ENCODE measurements at regions not wholly inside any gene's neighbourhood (a gene's known extent, or its start where the extent isn't known, plus 50 kb on each side); places are given as distances from the start of the nearest gene placed in this dataset.
"Not testable (repeated sequence)": the region's sequence is repeated elsewhere in the genome, so short reads cannot be mapped to it uniquely, and the experiment has no call there.

DNA sequence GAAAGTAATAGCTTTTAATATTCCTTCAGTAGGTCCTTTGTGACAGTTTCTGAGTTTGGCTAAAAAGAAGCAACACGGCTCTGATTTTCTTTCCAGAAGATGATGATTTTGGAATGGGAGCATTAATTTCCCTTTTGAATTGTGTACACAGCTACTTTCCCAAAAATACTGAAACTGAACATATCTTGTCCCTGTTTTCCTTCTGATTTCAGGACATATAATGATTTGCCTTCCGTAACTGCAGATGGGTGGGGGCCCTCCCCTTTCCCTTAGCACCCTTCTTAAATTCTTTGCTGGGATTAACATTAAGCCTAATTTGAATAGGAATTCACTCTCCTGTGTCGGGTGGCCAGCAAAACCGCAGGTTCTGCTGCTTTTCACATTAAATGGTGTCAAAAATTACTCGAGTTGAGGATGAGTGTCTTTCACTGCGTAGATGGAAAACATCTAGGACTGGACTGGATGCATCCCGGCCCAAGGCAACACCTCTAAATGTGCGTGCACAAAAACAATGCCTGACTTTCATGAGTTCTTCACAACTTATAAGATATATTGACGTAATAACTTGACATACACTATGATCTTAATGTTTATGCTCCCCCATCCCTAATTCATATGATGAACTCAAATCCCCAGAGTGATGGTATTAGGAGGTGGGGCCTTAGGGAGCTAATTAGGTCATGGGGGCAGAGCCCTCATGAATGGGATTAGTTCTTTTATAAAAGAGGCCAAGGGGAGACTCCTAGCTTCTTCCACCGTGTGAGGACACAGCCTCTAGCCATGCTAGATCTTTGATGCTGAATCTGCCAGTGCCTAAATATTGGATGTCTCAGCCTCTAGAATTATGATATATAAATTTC is 158.1 kb downstream of the AEBP2 start:
- no peaks in the 10 kb centered on the region for H3K4me1 ChIP-seq (ENCODE audit: control insufficient read depth, insufficient read depth, low read length)
- H3K27me3 ChIP-seq (ENCODE audit: control insufficient read depth, insufficient read depth, low read length): no peaks in the 10 kb centered on the region
- H3K36me3 ChIP-seq (ENCODE audit: insufficient read depth, low read length): no peaks in the 10 kb centered on the region
- no peak overlapping the region for H3K4me3 ChIP-seq (ENCODE audit: low read length)
- no peak overlapping the region for H3K4me2 ChIP-seq (ENCODE audit: low read length)
- no peak overlapping the region for H3K9ac ChIP-seq (ENCODE audit: low read depth, low read length)
- H3K9me3 ChIP-seq (replicated peaks; ENCODE audit: low read length): no peaks in the 10 kb centered on the region

DNA sequence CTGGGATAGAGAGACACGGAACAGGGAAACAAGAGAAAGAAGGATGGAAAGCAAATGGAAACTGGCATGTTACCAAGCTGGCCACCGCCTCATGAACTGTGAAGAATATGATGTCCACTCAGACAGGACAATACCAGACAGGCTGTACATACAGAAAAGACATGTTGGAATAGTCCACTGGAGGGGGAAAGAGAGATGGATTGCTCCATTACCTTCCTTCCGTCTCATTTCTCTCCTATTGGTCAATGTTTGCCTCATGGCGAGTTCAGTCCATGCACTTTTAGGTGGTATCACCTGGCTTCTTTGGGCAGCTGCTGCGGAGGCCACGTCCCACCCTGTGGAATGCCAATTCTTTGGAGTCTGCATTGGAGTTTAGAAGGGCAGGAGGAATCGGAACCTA is 166.4 kb downstream of the AEBP2 start:
- H3K9ac ChIP-seq (ENCODE audit: low read depth, low read length): no peak overlapping the region

DNA sequence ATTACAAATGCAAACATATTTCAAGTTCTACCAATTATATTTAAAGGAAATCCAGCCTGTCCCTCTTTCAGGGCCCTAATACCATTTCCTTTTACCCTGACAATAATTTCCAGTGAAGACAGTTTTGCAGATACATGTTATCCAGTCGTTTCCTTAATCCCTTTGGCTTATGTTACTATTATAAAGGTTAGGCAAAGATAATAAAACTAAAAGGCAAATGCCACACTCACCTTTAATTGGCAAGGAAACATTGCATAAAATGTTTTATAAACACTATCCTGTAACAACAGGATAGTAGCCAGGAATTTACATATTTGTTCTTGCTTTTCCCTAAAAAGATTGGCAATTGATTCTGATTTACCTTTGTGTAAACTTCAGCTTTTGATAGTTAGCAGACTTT is 168.7 kb downstream of the AEBP2 start:
- H3K27me3 ChIP-seq (ENCODE audit: control insufficient read depth, insufficient read depth, low read length): no peaks in the 10 kb centered on the region
- no peaks in the 10 kb centered on the region for H3K9me3 ChIP-seq (replicated peaks; ENCODE audit: low read length)
- H3K9ac ChIP-seq (ENCODE audit: low read depth, low read length): no peak overlapping the region
- H3K36me3 ChIP-seq (ENCODE audit: insufficient read depth, low read length): no peaks in the 10 kb centered on the region
- no peak overlapping the region for H3K4me2 ChIP-seq (ENCODE audit: low read length)
- H3K4me3 ChIP-seq (ENCODE audit: low read length): no peak overlapping the region
- H3K4me1 ChIP-seq (ENCODE audit: control insufficient read depth, insufficient read depth, low read length): no peaks in the 10 kb centered on the region

More for the DNA sequence above, 166.4 kb downstream of the AEBP2 start:
- Histone ChIP-seq H3K36me3 (ENCODE audit: insufficient read depth, low read length) (no peaks in the 10 kb centered on the region), H3K4me2 (ENCODE audit: low read length) (no peak overlapping the region), H3K9me3 (replicated peaks; ENCODE audit: low read length) (no peaks in the 10 kb centered on the region), H3K4me3 (ENCODE audit: low read length) (no peak overlapping the region), H3K4me1 (ENCODE audit: control insufficient read depth, insufficient read depth, low read length) (no peaks in the 10 kb centered on the region), H3K27me3 (ENCODE audit: control insufficient read depth, insufficient read depth, low read length) (no peaks in the 10 kb centered on the region)

DNA sequence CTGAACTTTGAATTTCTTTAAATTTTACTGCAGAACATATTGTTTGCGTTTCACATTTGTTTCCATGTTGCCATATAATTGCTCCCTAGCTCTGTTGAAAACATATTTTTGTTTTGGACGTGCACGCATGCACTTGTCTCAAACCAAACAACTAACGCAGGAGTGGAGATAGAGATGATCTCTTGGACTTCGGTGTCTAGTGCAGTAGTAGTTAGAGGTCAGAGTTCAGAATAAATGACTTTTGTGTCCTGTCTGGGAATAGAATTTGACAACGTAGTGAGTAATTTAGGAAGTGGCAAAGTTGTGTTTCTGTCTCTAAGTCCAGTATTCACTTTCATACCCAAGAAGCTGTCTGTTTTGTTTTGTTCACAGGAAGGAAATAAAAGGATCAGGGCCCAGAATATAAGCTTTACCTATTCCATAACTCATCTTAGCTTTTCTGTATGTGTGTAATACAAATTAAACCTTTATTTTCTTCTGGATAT is 173.8 kb downstream of the AEBP2 start:
- Histone ChIP-seq H3K4me2 (ENCODE audit: low read length) (no peak overlapping the region), H3K4me1 (ENCODE audit: control insufficient read depth, insufficient read depth, low read length) (no peaks in the 10 kb centered on the region), H3K9ac (ENCODE audit: low read depth, low read length) (no peak overlapping the region), H3K36me3 (ENCODE audit: insufficient read depth, low read length) (no peaks in the 10 kb centered on the region), H3K27me3 (ENCODE audit: control insufficient read depth, insufficient read depth, low read length) (no peaks in the 10 kb centered on the region), H3K4me3 (ENCODE audit: low read length) (no peak overlapping the region), H3K9me3 (replicated peaks; ENCODE audit: low read length) (no peaks in the 10 kb centered on the region)

DNA sequence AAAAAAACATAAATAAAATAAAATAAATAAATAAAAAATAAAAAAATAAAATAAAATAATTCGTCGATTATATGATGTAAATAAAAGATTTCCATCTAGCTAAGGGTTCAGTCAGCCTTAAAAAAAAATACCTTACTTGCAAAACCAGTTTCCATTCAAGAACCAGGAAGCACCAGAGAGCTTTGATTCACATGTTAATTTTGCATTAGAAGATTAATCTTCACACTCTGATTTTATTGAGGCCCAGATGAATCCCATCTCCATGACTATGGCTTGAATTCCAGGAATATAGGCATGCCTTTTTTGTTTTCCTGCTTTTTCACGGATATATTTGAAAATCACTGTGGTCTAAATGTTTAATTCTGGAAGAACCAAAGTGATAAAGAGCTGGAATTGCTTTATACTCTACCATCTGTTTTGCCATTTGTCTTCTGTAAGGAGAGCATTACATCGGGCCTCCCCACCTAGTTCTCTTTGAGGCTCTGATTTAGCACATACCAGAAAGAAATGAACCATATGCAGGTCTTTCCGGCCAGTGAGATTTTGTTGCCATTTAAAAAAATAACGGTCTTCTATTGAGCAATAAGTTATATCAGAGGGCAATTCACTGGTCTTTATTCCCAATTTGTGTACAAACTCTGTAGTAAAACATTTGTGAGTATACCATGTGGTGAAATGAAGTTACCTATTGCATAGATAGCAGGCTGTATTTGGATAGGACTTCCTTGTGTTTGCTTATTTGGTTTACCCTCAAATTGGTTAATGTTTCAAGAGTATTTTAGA is 175.5 kb downstream of the AEBP2 start:
- Histone ChIP-seq H3K4me3 (ENCODE audit: low read length) (no peak overlapping the region), H3K4me1 (ENCODE audit: control insufficient read depth, insufficient read depth, low read length) (peaks cover under 1% of the 10 kb centered on the region), H3K4me2 (ENCODE audit: low read length) (no peak overlapping the region), H3K27me3 (ENCODE audit: control insufficient read depth, insufficient read depth, low read length) (no peaks in the 10 kb centered on the region), H3K9me3 (replicated peaks; ENCODE audit: low read length) (no peaks in the 10 kb centered on the region), H3K36me3 (ENCODE audit: insufficient read depth, low read length) (no peaks in the 10 kb centered on the region), H3K9ac (ENCODE audit: low read depth, low read length) (no peak overlapping the region)

DNA sequence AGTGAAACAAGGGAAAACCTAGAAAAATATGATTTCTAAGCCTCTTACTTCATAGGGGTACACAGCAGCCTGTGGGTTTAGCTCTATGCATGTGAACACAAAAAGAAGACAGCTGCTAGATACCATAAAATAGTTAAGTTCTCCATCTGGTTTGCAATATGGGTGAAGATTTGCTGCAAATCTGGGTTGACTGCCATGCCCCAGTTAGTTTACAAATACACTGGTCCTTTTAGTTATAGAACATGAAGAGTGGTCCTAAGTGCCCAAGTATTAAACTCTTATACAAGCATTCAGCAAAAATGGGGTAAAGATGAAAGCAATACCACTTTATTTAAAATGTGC is 176.1 kb downstream of the AEBP2 start:
- no peak overlapping the region for H3K4me3 ChIP-seq (ENCODE audit: low read length)
- no peaks in the 10 kb centered on the region for H3K9me3 ChIP-seq (replicated peaks; ENCODE audit: low read length)
- no peaks in the 10 kb centered on the region for H3K27me3 ChIP-seq (ENCODE audit: control insufficient read depth, insufficient read depth, low read length)
- H3K36me3 ChIP-seq (ENCODE audit: insufficient read depth, low read length): no peaks in the 10 kb centered on the region
- no peak overlapping the region for H3K4me2 ChIP-seq (ENCODE audit: low read length)
- H3K9ac ChIP-seq (ENCODE audit: low read depth, low read length): no peak overlapping the region
- peaks cover 6% of the 10 kb centered on the region for H3K4me1 ChIP-seq (ENCODE audit: control insufficient read depth, insufficient read depth, low read length)

DNA sequence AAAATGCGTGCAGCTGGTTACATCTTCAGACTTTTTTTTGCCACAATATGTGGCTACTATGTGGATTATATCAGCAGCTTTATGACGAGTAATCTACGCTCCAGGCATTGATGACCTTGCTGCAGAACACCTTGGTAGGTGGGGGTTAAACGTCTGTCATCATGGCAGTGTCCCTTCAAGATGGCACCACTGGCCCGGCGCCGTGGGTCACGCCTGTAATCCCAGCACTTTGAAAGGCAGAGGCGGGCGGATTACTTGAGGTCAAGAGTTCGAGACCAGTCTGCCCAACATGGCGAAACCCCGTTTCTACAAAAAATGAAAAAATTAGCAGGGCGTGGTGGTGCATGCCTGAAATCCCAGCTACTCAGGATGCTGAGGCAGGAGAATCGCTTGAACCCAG is 177.5 kb downstream of the AEBP2 start:
- Histone ChIP-seq H3K9ac (ENCODE audit: low read depth, low read length) (no peak overlapping the region), H3K4me1 (ENCODE audit: control insufficient read depth, insufficient read depth, low read length) (peaks cover 6% of the 10 kb centered on the region), H3K4me3 (ENCODE audit: low read length) (no peak overlapping the region), H3K4me2 (ENCODE audit: low read length) (no peak overlapping the region), H3K9me3 (replicated peaks; ENCODE audit: low read length) (no peaks in the 10 kb centered on the region), H3K36me3 (ENCODE audit: insufficient read depth, low read length) (no peaks in the 10 kb centered on the region), H3K27me3 (ENCODE audit: control insufficient read depth, insufficient read depth, low read length) (no peaks in the 10 kb centered on the region)

DNA sequence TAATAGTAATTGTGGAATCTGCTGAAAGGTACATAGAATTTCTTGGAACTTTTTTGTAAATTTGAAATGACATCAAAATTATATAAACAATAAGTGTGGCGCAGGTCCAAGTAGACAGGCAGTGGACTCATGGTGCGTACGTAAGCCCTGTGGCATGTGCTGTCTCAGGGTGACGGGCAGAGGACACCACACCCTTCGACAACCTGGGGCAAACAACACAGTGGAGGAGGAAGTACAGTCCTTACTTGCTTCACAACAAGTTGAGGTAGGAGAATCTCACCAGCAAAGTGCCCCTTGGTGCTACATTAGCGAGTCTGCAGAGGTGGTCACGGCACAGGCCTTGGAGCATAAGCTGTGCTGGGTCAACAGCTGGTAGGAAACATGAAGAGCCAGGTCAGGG is 180.9 kb downstream of the AEBP2 start:
- Histone ChIP-seq H3K36me3 (ENCODE audit: insufficient read depth, low read length) (no peaks in the 10 kb centered on the region), H3K27me3 (ENCODE audit: control insufficient read depth, insufficient read depth, low read length) (no peaks in the 10 kb centered on the region), H3K9me3 (replicated peaks; ENCODE audit: low read length) (no peaks in the 10 kb centered on the region), H3K4me3 (ENCODE audit: low read length) (no peak overlapping the region), H3K4me1 (ENCODE audit: control insufficient read depth, insufficient read depth, low read length) (peaks cover 6% of the 10 kb centered on the region), H3K4me2 (ENCODE audit: low read length) (no peak overlapping the region), H3K9ac (ENCODE audit: low read depth, low read length) (no peak overlapping the region)

DNA sequence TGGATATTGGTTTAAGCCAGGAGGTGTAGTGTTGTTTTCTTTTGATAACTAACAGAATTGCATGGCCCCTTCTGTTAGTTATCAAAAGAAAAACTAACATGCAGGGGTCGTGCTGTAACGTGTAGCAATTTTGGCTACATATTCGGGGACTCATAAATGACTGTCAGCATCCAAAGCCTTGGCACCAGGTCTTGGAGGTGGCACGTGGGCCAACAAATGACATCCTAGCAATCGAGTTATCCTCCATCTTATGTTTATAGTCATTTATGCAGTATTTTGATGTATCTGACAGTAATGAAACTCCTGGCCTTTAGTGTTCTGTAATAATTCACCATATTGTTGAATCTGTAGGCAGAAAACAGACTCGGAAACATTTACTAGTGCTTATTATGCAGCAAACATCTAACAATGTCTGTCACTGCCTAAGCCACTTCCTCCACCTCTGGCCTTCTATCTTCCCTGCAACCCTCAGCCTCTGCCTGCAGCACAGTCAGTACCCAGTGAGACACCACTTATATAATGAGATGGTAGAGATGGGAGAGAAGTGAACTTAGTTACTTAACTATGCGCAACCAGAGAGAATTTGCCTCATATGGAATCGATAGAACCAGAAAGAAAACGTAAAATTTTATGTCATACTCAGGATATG is 184.6 kb downstream of the AEBP2 start:
- peaks cover 6% of the 10 kb centered on the region for H3K4me1 ChIP-seq (ENCODE audit: control insufficient read depth, insufficient read depth, low read length)
- no peaks in the 10 kb centered on the region for H3K36me3 ChIP-seq (ENCODE audit: insufficient read depth, low read length)
- no peak overlapping the region for H3K4me2 ChIP-seq (ENCODE audit: low read length)
- no peaks in the 10 kb centered on the region for H3K27me3 ChIP-seq (ENCODE audit: control insufficient read depth, insufficient read depth, low read length)
- no peak overlapping the region for H3K4me3 ChIP-seq (ENCODE audit: low read length)
- no peak overlapping the region for H3K9ac ChIP-seq (ENCODE audit: low read depth, low read length)
- H3K9me3 ChIP-seq (replicated peaks; ENCODE audit: low read length): no peaks in the 10 kb centered on the region

DNA sequence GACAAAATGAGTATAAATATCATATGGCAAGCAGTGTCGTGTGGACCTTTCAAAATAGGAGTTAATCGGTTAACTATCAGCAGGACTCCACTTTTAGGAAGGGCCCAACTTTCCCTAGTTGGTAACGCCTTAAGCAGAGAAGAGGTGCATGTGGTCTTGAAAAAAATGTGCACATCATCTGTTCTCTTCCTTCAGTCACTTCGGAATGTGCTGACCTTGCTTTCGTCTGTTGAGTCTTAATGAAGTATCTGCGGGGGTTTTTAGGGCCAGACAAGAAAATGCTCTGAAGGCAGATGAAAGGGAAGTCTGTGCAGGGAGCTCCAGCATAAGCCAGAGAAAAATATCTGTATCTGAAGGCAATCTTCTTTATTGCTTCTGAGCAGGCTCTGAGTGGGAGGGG is 185.2 kb downstream of the AEBP2 start:
- H3K4me2 ChIP-seq (ENCODE audit: low read length): no peak overlapping the region
- H3K9me3 ChIP-seq (replicated peaks; ENCODE audit: low read length): no peaks in the 10 kb centered on the region
- H3K27me3 ChIP-seq (ENCODE audit: control insufficient read depth, insufficient read depth, low read length): no peaks in the 10 kb centered on the region
- no peaks in the 10 kb centered on the region for H3K36me3 ChIP-seq (ENCODE audit: insufficient read depth, low read length)
- no peak overlapping the region for H3K4me3 ChIP-seq (ENCODE audit: low read length)
- no peak overlapping the region for H3K9ac ChIP-seq (ENCODE audit: low read depth, low read length)
- H3K4me1 ChIP-seq (ENCODE audit: control insufficient read depth, insufficient read depth, low read length): peaks cover 6% of the 10 kb centered on the region

DNA sequence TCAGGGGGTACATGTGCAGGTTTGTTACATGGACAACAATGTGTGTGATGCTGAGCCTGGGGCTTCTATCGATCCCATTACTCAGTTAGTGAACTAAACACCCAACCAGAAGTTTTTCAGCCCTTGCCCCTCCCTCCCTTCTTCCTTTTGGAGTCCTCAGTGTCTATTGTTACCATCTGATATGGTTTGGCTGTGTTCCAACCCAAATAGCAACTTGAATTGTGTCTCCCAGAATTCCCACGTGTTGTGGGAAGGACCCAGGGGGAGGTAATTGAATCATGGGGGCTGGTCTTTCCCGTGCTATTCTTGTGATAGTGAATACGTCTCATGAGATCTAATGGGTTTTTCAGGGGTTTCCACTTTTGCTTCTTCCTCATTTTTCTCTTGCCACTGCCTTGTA is 186.3 kb downstream of the AEBP2 start:
- not testable (repeated sequence) for H3K4me2 ChIP-seq (ENCODE audit: low read length); H3K4me1 ChIP-seq (ENCODE audit: control insufficient read depth, insufficient read depth, low read length); H3K36me3 ChIP-seq (ENCODE audit: insufficient read depth, low read length); H3K27me3 ChIP-seq (ENCODE audit: control insufficient read depth, insufficient read depth, low read length); H3K4me3 ChIP-seq (ENCODE audit: low read length); H3K9ac ChIP-seq (ENCODE audit: low read depth, low read length); H3K9me3 ChIP-seq (replicated peaks; ENCODE audit: low read length)

Data from skeletal muscle satellite cell (primary cell).